ENCODE measurements at regions not wholly inside any gene's neighbourhood (a gene's known extent, or its start where the extent isn't known, plus 50 kb on each side); places are given as distances from the start of the nearest gene placed in this dataset.

DNA sequence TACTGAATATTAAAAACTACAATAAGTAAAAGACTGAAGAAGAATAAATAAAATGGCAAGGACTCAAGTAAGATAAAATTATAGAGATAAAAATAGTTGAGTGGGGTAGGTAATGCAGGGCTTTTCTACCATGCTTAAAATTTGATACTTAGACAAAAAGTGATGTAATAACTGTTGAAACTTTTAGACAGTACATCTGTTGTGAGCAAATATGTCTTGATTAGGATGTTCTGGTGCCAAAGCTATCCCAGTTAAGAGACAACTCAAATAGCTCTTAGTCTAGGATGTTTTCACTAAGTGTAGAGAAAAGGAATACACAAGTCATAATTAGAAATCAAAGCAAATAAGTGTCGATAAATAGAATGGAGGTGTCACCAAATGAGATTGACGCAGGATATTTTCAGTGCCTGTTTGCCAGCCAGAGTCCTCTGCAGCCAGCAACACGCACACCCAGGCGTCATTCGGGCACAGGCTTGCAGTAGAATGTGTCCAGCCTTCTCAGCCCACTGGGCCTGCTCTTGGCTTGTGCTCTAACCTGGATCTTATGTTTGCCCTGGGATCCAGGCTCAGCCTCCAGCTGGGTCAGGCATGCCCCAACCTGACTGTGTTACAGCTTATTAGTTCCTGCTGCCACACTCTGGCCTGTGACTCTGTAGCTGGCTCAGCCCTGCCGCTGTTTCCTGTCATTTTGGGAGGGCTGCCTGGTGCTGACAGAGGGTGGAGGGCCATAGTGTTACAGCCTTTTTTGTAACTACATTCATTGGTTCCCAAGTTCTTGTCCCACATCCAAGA, 766.2 kb downstream of the PCDH17 start:
- Histone ChIP-seq H3K27ac (no peak overlapping the region), H4K20me1 (ENCODE audit: insufficient read depth) (no peaks in the 10 kb centered on the region), H3K9ac (no peak overlapping the region), H3K79me2 (ENCODE audit: insufficient read depth, low read depth) (no peaks in the 10 kb centered on the region), H2AFZ (ENCODE audit: low read depth) (no peak overlapping the region), H3K4me1 (ENCODE audit: low read depth, poor library complexity, severe bottlenecking) (no peaks in the 10 kb centered on the region), H3K4me3 (IDR thresholded peaks at IDR 0.05; ENCODE audit: insufficient read depth, low read depth, low read length) (no peak overlapping the region), H3K27me3 (ENCODE audit: insufficient read depth, low read depth) (no peaks in the 10 kb centered on the region), H3K4me2 (no peak overlapping the region), H3K36me3 (ENCODE audit: insufficient read depth) (no peaks in the 10 kb centered on the region)
- TF ChIP-seq, protein P1, sequence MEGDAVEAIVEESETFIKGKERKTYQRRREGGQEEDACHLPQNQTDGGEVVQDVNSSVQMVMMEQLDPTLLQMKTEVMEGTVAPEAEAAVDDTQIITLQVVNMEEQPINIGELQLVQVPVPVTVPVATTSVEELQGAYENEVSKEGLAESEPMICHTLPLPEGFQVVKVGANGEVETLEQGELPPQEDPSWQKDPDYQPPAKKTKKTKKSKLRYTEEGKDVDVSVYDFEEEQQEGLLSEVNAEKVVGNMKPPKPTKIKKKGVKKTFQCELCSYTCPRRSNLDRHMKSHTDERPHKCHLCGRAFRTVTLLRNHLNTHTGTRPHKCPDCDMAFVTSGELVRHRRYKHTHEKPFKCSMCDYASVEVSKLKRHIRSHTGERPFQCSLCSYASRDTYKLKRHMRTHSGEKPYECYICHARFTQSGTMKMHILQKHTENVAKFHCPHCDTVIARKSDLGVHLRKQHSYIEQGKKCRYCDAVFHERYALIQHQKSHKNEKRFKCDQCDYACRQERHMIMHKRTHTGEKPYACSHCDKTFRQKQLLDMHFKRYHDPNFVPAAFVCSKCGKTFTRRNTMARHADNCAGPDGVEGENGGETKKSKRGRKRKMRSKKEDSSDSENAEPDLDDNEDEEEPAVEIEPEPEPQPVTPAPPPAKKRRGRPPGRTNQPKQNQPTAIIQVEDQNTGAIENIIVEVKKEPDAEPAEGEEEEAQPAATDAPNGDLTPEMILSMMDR (conservative IDR thresholded peaks at IDR 0.05; ENCODE audit: low read depth, low read length): no peak

DNA sequence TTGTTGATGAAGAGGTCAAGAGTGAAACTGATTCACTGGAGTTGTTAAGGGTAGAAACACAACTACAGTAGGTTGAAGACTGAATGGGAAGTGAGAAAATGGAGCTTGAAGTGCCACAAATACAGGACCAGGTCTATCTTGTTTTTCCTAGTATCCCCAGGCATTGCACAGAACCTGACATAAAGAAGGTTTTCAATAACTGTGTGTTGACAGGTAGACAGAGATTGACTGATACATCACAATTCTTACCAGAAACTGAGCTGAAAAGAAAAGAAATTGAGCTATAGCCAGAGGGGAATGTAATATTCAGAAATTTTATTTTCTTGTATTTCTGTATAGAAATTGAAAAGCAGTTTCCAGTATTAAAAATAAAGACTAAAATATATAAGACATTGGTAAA, 767.7 kb downstream of the PCDH17 start:
- H3K27ac ChIP-seq: no peak overlapping the region
- no peak overlapping the region for H3K4me2 ChIP-seq
- H3K79me2 ChIP-seq (ENCODE audit: insufficient read depth, low read depth): no peaks in the 10 kb centered on the region
- no peaks in the 10 kb centered on the region for H4K20me1 ChIP-seq (ENCODE audit: insufficient read depth)
- H3K4me1 ChIP-seq (ENCODE audit: low read depth, poor library complexity, severe bottlenecking): no peaks in the 10 kb centered on the region
- TF ChIP-seq, protein P1 (conservative IDR thresholded peaks at IDR 0.05; ENCODE audit: low read depth, low read length): no peak
- H3K9ac ChIP-seq: no peak overlapping the region
- H3K27me3 ChIP-seq (ENCODE audit: insufficient read depth, low read depth): no peaks in the 10 kb centered on the region
- H2AFZ ChIP-seq (ENCODE audit: low read depth): no peak overlapping the region
- no peaks in the 10 kb centered on the region for H3K36me3 ChIP-seq (ENCODE audit: insufficient read depth)
- no peak overlapping the region for H3K4me3 ChIP-seq (IDR thresholded peaks at IDR 0.05; ENCODE audit: insufficient read depth, low read depth, low read length)

DNA sequence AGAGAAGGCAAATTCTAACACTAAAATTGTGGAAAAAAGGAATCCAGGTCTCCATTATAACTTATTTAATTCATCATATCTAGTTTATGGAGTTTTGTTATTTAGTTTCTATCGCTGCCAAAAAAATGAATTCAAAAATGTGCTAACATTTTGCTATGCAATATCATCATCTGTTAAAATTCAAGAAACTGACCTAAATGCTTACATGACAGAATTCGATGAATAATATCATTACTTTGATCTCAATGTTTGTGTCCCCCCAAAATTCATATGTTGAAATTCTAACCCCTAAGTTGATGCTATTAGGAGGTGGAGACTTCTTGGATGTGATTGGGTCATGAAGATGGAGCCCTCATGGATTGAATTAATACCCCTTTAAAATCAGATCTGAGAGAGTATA, 775.0 kb downstream of the PCDH17 start:
- no peaks in the 10 kb centered on the region for H3K4me1 ChIP-seq (ENCODE audit: low read depth, poor library complexity, severe bottlenecking)
- no peaks in the 10 kb centered on the region for H4K20me1 ChIP-seq (ENCODE audit: insufficient read depth)
- TF ChIP-seq, protein P1 (conservative IDR thresholded peaks at IDR 0.05; ENCODE audit: low read depth, low read length): no peak
- no peak overlapping the region for H3K4me2 ChIP-seq
- no peaks in the 10 kb centered on the region for H3K27me3 ChIP-seq (ENCODE audit: insufficient read depth, low read depth)
- no peak overlapping the region for H3K4me3 ChIP-seq (IDR thresholded peaks at IDR 0.05; ENCODE audit: insufficient read depth, low read depth, low read length)
- H3K27ac ChIP-seq: no peak overlapping the region
- H3K36me3 ChIP-seq (ENCODE audit: insufficient read depth): no peaks in the 10 kb centered on the region
- no peak overlapping the region for H3K9ac ChIP-seq
- H3K79me2 ChIP-seq (ENCODE audit: insufficient read depth, low read depth): no peaks in the 10 kb centered on the region
- no peak overlapping the region for H2AFZ ChIP-seq (ENCODE audit: low read depth)

DNA sequence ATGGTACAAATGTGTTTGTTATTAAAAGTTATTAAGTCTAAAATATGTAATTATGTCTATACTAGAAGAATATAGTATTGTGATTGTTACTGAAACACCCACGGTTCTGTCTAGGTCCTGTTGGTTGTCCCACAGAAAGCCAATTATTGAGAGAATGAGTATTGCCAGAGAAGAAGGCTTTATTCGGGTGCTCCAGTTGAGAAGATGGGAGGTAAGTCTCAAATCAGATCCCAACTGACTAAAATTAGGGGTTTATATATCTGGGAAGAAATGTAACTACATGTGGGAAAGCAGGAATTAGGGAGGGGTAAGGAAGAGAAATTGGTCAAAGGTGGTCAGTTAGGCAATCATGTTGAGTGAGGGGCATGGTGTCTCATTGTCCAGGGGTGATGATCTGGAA, 798.4 kb downstream of the PCDH17 start:
- Histone ChIP-seq H3K27ac (no peak overlapping the region), H4K20me1 (ENCODE audit: insufficient read depth) (no peaks in the 10 kb centered on the region), H3K4me3 (IDR thresholded peaks at IDR 0.05; ENCODE audit: insufficient read depth, low read depth, low read length) (no peak overlapping the region), H3K79me2 (ENCODE audit: insufficient read depth, low read depth) (no peaks in the 10 kb centered on the region), H3K4me2 (no peak overlapping the region), H3K27me3 (ENCODE audit: insufficient read depth, low read depth) (no peaks in the 10 kb centered on the region), H3K9ac (no peak overlapping the region), H3K4me1 (ENCODE audit: low read depth, poor library complexity, severe bottlenecking) (no peaks in the 10 kb centered on the region), H3K36me3 (ENCODE audit: insufficient read depth) (no peaks in the 10 kb centered on the region), H2AFZ (ENCODE audit: low read depth) (no peak overlapping the region)
- TF ChIP-seq, protein P1 (conservative IDR thresholded peaks at IDR 0.05; ENCODE audit: low read depth, low read length): no peak
